ENCODE measurements at regions not wholly inside any gene's neighbourhood (a gene's known extent, or its start where the extent isn't known, plus 50 kb on each side); places are given as distances from the start of the nearest gene placed in this dataset.

DNA sequence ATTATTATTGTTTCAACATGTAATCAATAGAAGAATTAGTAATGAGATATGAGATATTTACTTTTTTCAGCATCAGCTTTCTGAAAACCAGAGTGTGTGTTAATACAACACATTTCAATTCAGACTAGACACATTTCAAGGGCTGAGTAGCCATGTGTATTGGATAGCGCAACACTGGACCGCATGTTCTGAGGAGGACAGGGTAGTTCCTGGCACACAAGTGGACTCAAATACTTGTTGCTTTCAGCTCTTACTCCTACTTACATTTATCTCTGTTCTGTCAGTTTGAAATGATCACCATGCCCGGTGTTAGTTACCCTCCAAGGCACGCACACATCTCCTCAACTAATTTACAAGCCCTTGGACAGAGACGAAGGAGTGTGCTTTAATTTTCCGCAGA, 126.6 kb downstream of the SLC24A2 start:
- H3K4me3 ChIP-seq (ENCODE audit: low read depth, low read length) = no peak overlapping the region
- TF ChIP-seq, protein P1, sequence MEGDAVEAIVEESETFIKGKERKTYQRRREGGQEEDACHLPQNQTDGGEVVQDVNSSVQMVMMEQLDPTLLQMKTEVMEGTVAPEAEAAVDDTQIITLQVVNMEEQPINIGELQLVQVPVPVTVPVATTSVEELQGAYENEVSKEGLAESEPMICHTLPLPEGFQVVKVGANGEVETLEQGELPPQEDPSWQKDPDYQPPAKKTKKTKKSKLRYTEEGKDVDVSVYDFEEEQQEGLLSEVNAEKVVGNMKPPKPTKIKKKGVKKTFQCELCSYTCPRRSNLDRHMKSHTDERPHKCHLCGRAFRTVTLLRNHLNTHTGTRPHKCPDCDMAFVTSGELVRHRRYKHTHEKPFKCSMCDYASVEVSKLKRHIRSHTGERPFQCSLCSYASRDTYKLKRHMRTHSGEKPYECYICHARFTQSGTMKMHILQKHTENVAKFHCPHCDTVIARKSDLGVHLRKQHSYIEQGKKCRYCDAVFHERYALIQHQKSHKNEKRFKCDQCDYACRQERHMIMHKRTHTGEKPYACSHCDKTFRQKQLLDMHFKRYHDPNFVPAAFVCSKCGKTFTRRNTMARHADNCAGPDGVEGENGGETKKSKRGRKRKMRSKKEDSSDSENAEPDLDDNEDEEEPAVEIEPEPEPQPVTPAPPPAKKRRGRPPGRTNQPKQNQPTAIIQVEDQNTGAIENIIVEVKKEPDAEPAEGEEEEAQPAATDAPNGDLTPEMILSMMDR (IDR thresholded peaks at IDR 0.05; ENCODE audit: low read depth, low read length, missing control alignments) = no peak
- no peak for DNase-seq (ENCODE audit: low read depth)

DNA sequence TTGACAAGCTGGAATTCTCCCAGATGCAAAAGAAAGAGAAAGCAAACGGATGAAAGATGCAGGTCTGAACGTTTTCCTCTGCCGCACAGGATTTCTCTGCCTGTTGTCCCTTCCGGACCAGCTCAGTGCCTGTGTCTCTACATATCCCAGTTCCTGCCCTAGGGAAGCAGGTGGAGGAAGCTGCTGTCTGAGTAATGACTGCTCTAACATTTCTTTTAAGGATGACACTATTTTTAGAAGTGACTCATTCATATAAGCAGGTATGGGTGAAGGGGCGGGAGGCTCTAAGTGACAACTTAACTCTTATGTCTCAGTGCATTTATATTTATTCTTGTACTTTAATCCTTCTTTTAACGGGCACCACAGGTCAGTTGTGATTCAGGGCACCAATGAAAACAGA, 128.8 kb downstream of the SLC24A2 start:
- TF ChIP-seq, protein P1 (IDR thresholded peaks at IDR 0.05; ENCODE audit: low read depth, low read length, missing control alignments) = no peak
- H3K4me3 ChIP-seq (ENCODE audit: low read depth, low read length) = no peak overlapping the region
- no peak for DNase-seq (ENCODE audit: low read depth)

DNA sequence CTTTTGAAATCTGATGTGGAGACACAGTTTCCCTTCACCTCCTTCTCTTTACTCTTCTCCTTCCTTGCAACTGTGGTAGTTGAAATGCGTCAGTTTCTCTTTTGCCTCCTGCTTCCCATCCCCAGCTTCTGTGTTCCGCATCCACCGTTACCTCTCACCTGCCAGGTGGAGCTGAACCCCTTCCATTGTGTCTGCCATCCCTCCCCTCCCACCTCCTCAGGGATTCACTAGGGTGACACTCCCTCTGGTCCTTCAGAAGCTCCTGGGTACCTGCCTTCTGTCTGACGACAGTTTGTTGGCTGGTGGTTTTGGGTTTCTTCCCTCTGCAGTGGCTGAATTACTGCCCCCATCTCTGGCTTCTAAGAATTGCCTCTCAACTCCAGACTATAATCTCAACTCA, 132.1 kb downstream of the SLC24A2 start:
- DNase-seq (ENCODE audit: low read depth) = no peak
- TF ChIP-seq, protein P1 (IDR thresholded peaks at IDR 0.05; ENCODE audit: low read depth, low read length, missing control alignments) = no peak
- H3K4me3 ChIP-seq (ENCODE audit: low read depth, low read length) = no peak overlapping the region

DNA sequence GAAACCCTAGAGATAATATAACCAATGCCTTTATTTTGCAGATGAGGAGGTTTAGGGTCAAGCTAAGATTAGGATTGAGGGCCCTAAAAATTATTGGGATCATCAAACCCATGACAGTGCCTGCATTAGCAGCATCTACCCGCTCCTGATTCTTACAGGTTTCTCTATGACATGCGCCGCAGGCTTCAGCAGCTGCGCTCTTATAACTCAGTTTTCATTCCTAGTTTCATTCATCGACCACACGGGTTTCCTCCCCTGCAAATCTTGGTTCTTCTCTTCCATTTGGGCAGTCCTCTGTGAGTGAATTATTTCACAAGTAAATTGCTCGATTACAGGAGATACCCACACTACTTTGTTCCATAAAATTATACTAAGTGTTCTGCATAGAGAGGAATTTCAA, 137.2 kb downstream of the SLC24A2 start:
- TF ChIP-seq, protein P1 (IDR thresholded peaks at IDR 0.05; ENCODE audit: low read depth, low read length, missing control alignments) = no peak
- H3K4me3 ChIP-seq (ENCODE audit: low read depth, low read length) = no peak overlapping the region
- no peak for DNase-seq (ENCODE audit: low read depth)

DNA sequence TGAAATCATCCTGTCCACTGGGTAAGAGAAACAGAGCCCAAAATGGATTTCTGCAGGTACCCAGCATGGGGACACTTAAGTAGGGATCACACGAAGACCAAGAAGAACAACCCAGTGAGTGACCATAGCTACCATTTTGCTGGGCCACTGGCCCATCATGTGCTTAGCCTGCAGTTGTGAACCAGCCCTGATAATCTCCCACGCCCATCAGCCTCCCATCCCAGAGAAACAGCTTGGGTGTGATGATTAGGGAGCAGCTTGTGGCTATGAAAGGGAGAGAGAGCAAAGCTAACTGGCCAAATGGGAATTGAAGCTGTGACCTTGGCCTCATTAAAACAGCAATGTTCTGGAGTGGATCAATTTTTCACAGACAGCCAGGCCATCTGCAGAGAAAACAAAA, 138.5 kb downstream of the SLC24A2 start:
- TF ChIP-seq, protein P1 (IDR thresholded peaks at IDR 0.05; ENCODE audit: low read depth, low read length, missing control alignments) = no peak
- H3K4me3 ChIP-seq (ENCODE audit: low read depth, low read length) = no peak overlapping the region
- no peak for DNase-seq (ENCODE audit: low read depth)

DNA sequence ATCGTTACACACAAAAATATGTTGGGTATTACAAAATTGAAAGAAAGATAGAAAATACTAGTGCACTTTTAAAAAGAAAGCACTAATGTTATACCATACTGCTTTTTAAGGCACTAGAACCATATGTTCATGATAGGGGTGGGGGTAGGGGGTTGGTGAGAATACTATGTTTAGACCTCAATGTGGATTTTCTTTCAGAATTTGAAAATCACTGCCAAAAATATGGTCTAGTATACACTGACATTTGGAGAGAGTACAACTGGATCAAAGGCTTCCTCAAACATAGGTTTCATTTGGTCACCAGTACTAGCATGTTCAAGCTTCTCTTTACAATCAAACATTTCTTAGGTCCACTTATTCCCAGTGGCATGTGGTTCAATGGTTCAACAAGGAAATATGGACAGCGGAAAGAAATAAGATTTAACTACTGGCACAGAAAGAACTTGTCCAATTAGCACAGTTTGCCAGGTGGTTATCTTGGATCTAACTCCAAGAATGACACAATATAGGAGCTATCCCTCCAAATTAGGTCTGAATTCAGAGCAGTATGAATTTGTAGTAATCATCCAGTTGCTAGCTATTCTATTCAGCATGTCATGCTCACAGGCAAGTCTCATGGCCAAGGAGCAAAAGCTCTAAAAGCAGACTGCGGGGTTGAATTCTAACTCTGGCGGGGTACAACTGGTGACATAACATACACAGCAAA, 139.3 kb downstream of the SLC24A2 start:
- TF ChIP-seq, protein P1 (IDR thresholded peaks at IDR 0.05; ENCODE audit: low read depth, low read length, missing control alignments) = no peak
- no peak for DNase-seq (ENCODE audit: low read depth)
- no peak overlapping the region for H3K4me3 ChIP-seq (ENCODE audit: low read depth, low read length)

DNA sequence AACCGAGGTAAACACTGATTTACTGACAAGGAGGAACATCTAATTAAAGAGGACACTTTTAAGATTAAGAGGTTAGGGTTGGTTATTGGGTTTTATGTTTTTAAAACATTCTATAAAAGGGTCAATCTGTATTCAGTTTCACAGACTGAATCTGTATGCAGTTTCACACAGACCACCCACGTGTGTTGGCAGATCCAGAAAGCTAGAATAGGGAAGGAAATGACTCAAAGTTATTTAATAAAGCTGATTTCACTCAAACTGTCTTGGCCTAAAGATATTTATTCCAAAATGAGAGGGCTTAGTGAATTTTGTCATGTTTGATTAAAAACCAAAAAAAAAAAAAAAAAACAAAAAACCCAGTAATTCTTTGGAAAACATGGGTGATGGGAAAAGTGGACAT, 140.2 kb downstream of the SLC24A2 start:
- no peak overlapping the region for H3K4me3 ChIP-seq (ENCODE audit: low read depth, low read length)
- TF ChIP-seq, protein P1 (IDR thresholded peaks at IDR 0.05; ENCODE audit: low read depth, low read length, missing control alignments) = no peak
- no peak for DNase-seq (ENCODE audit: low read depth)
